HL-60 (cell line): ENCODE measurements at regions not wholly inside any gene's neighbourhood (a gene's known extent, or its start where the extent isn't known, plus 50 kb on each side); places are given as distances from the start of the nearest gene placed in this dataset.

Source experiments
- POLR2AphosphoS5 ChIP-seq: IDR thresholded peaks from 2 replicates; pipeline ENCODE4 v1.6.1; 2012; ENCODE audit warnings: low read depth
- REST ChIP-seq: IDR thresholded peaks from 2 replicates; pipeline ENCODE4 v1.6.1; 2012; ENCODE audit warnings: low read depth; ENCODE audit not compliant: insufficient replicate concordance
- SPI1 ChIP-seq: IDR thresholded peaks from 2 replicates; pipeline ENCODE4 v1.6.1; 2012; ENCODE audit warnings: low read depth, mild to moderate bottlenecking, borderline replicate concordance
- TF ChIP-seq, protein P1 (sequence below): IDR thresholded peaks from one replicate; pipeline ENCODE4 v1.5.1; 2011; ENCODE audit warnings: low read length, control low read depth, inconsistent platforms; ENCODE audit not compliant: insufficient read depth

DNA sequence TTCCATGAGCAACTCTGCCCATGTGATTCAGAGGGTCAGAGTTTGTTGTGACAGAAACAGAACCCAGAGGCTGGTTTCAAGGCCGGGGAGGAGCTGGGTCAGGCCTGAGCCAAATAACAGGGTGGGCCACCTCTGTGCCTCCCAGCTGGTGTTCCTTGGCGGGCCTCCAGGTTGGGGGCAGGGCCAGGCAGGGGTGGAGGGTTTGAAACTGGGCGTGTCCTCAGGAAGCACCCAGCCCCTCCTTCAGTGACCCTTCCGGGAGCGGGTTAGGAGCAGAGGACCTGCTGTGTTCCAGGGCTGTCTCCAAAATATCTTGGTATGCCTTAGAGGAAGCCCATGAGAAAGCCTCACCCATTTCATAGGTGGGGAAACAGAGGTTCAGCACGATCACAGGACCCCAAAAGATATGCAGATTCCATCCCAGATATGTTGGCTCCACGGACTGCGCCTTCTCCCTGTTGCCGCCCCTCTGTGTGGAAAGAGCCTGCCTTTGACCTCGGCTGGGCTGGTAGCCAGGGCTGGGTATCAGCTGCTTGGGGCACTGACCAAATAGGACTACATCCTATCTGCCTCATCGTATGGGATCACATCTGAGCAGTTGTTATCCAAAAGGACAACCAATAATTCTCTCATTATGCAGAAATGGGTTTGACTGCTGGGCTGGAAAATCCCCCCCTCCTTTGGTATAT lies 74.8 kb upstream of the GLI2 start:
- TF ChIP-seq, protein P1, sequence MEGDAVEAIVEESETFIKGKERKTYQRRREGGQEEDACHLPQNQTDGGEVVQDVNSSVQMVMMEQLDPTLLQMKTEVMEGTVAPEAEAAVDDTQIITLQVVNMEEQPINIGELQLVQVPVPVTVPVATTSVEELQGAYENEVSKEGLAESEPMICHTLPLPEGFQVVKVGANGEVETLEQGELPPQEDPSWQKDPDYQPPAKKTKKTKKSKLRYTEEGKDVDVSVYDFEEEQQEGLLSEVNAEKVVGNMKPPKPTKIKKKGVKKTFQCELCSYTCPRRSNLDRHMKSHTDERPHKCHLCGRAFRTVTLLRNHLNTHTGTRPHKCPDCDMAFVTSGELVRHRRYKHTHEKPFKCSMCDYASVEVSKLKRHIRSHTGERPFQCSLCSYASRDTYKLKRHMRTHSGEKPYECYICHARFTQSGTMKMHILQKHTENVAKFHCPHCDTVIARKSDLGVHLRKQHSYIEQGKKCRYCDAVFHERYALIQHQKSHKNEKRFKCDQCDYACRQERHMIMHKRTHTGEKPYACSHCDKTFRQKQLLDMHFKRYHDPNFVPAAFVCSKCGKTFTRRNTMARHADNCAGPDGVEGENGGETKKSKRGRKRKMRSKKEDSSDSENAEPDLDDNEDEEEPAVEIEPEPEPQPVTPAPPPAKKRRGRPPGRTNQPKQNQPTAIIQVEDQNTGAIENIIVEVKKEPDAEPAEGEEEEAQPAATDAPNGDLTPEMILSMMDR, result no peak
- no peak for TF ChIP-seq POLR2AphosphoS5
- TF ChIP-seq REST, result no peak
- TF ChIP-seq SPI1, result no peak
